ENCODE measurements at regions not wholly inside any gene's neighbourhood (a gene's known extent, or its start where the extent isn't known, plus 50 kb on each side); places are given as distances from the start of the nearest gene placed in this dataset.

- no peak overlapping the region for H3K4me3 ChIP-seq (ENCODE audit: low read depth, low read length, poor library complexity, severe bottlenecking)
- ChIA-PET CTCF (no interaction called here), POLR2A (ENCODE audit: low non-redundant PET) (no interaction called here)
- TF ChIP-seq CTCF (conservative IDR thresholded peaks at IDR 0.05; ENCODE audit: low read depth, low read length) (no peak), EZH2 (IDR thresholded peaks at IDR 0.05; ENCODE audit: borderline replicate concordance, low read depth, low read length, poor library complexity, severe bottlenecking) (no peak)
- no peak for DNase-seq (ENCODE audit: low spot score)
- no peaks in the 10 kb centered on the region for H3K36me3 ChIP-seq (ENCODE audit: insufficient read depth, low read length, poor library complexity, severe bottlenecking)
- intact Hi-C loops (cut with micrococcal nuclease; ENCODE audit: unreplicated experiment), result no loop called here
- peaks cover 16% of the 10 kb centered on the region for H3K9me3 ChIP-seq (ENCODE audit: low read depth, low read length, poor library complexity, severe bottlenecking)
- no TSS peak for BruUV-seq (replicated peaks)
- H3K27ac ChIP-seq (ENCODE audit: low read depth, low read length, poor library complexity, severe bottlenecking), result no peak overlapping the region
- no peaks in the 10 kb centered on the region for H3K27me3 ChIP-seq (replicated peaks; ENCODE audit: insufficient read depth, low read depth, low read length, poor library complexity)
- H3K4me1 ChIP-seq (ENCODE audit: insufficient read depth, low read length, poor library complexity, severe bottlenecking), result no peaks in the 10 kb centered on the region
These were observed 455.5 kb downstream of the NUF2 start for GRCh38 chr1:163777205-163777604.

- no peaks in the 10 kb centered on the region for H3K36me3 ChIP-seq (ENCODE audit: insufficient read depth, low read length, poor library complexity, severe bottlenecking)
- TF ChIP-seq EZH2 (IDR thresholded peaks at IDR 0.05; ENCODE audit: borderline replicate concordance, low read depth, low read length, poor library complexity, severe bottlenecking) (no peak), CTCF (conservative IDR thresholded peaks at IDR 0.05; ENCODE audit: low read depth, low read length) (no peak)
- H3K4me1 ChIP-seq (ENCODE audit: insufficient read depth, low read length, poor library complexity, severe bottlenecking), result no peaks in the 10 kb centered on the region
- H3K4me3 ChIP-seq (ENCODE audit: low read depth, low read length, poor library complexity, severe bottlenecking), result no peak overlapping the region
- ChIA-PET CTCF (no interaction called here), POLR2A (ENCODE audit: low non-redundant PET) (no interaction called here)
- peaks cover 16% of the 10 kb centered on the region for H3K9me3 ChIP-seq (ENCODE audit: low read depth, low read length, poor library complexity, severe bottlenecking)
- BruUV-seq (replicated peaks), result no TSS peak
- no peak for DNase-seq (ENCODE audit: low spot score)
- no peaks in the 10 kb centered on the region for H3K27me3 ChIP-seq (replicated peaks; ENCODE audit: insufficient read depth, low read depth, low read length, poor library complexity)
- H3K27ac ChIP-seq (ENCODE audit: low read depth, low read length, poor library complexity, severe bottlenecking), result no peak overlapping the region
- intact Hi-C loops (cut with micrococcal nuclease; ENCODE audit: unreplicated experiment), result no loop called here
These were observed 459.4 kb downstream of the NUF2 start for GRCh38 chr1:163781146-163781545.

GRCh38 chr1:163785868-163786405, 464.2 kb downstream of the NUF2 start:
- intact Hi-C loops (cut with micrococcal nuclease; ENCODE audit: unreplicated experiment), result no loop called here
- Histone ChIP-seq H3K27me3 (replicated peaks; ENCODE audit: insufficient read depth, low read depth, low read length, poor library complexity) (no peaks in the 10 kb centered on the region), H3K27ac (ENCODE audit: low read depth, low read length, poor library complexity, severe bottlenecking) (no peak overlapping the region), H3K4me1 (ENCODE audit: insufficient read depth, low read length, poor library complexity, severe bottlenecking) (no peaks in the 10 kb centered on the region), H3K36me3 (ENCODE audit: insufficient read depth, low read length, poor library complexity, severe bottlenecking) (no peaks in the 10 kb centered on the region), H3K9me3 (ENCODE audit: low read depth, low read length, poor library complexity, severe bottlenecking) (peaks cover 13% of the 10 kb centered on the region), H3K4me3 (ENCODE audit: low read depth, low read length, poor library complexity, severe bottlenecking) (no peak overlapping the region)
- POLR2A ChIA-PET (ENCODE audit: low non-redundant PET), result no interaction called here
- no peak for DNase-seq (ENCODE audit: low spot score)
- no peak for TF ChIP-seq CTCF (conservative IDR thresholded peaks at IDR 0.05; ENCODE audit: low read depth, low read length)
- no peak for TF ChIP-seq EZH2 (IDR thresholded peaks at IDR 0.05; ENCODE audit: borderline replicate concordance, low read depth, low read length, poor library complexity, severe bottlenecking)
- CTCF ChIA-PET, result no interaction called here
- BruUV-seq (replicated peaks), result no TSS peak
